ENCODE measurements at regions not wholly inside any gene's neighbourhood (a gene's known extent, or its start where the extent isn't known, plus 50 kb on each side); places are given as distances from the start of the nearest gene placed in this dataset.

GRCh38 chr12:23006413-23006812 is 381.4 kb downstream of the ETNK1 start:
- H3K4me1 ChIP-seq (ENCODE audit: control insufficient read depth, insufficient read depth, low read length) = no peaks in the 10 kb centered on the region
- H3K27ac ChIP-seq (ENCODE audit: low read depth, low read length) = no peak overlapping the region
- H3K36me3 ChIP-seq (ENCODE audit: control insufficient read depth, insufficient read depth, low read length) = no peaks in the 10 kb centered on the region
- H3K4me3 ChIP-seq (ENCODE audit: low read depth, low read length) = no peak overlapping the region
- H3K9me3 ChIP-seq (ENCODE audit: control insufficient read depth, insufficient read depth, low read length) = no peaks in the 10 kb centered on the region
- no peak overlapping the region for H3K9ac ChIP-seq (ENCODE audit: low read depth, low read length)
- no peaks in the 10 kb centered on the region for H3K27me3 ChIP-seq (ENCODE audit: control insufficient read depth, insufficient read depth, low read length)

- Histone ChIP-seq H3K27me3 (ENCODE audit: control insufficient read depth, insufficient read depth, low read length) (no peaks in the 10 kb centered on the region), H3K4me1 (ENCODE audit: control insufficient read depth, insufficient read depth, low read length) (no peaks in the 10 kb centered on the region), H3K4me3 (ENCODE audit: low read depth, low read length) (no peak overlapping the region), H3K36me3 (ENCODE audit: control insufficient read depth, insufficient read depth, low read length) (no peaks in the 10 kb centered on the region), H3K9ac (ENCODE audit: low read depth, low read length) (no peak overlapping the region), H3K27ac (ENCODE audit: low read depth, low read length) (no peak overlapping the region), H3K9me3 (ENCODE audit: control insufficient read depth, insufficient read depth, low read length) (no peaks in the 10 kb centered on the region; the same call in 1 of the 2 replicates)
Measured at GRCh38 chr12:23008623-23009022, 383.7 kb downstream of the ETNK1 start.

- Histone ChIP-seq H3K9ac (ENCODE audit: low read depth, low read length) (no peak overlapping the region), H3K36me3 (ENCODE audit: control insufficient read depth, insufficient read depth, low read length) (no peaks in the 10 kb centered on the region), H3K27ac (ENCODE audit: low read depth, low read length) (no peak overlapping the region), H3K4me3 (ENCODE audit: low read depth, low read length) (no peak overlapping the region), H3K4me1 (ENCODE audit: control insufficient read depth, insufficient read depth, low read length) (no peaks in the 10 kb centered on the region), H3K9me3 (ENCODE audit: control insufficient read depth, insufficient read depth, low read length) (no peaks in the 10 kb centered on the region; the same call in 1 of the 2 replicates), H3K27me3 (ENCODE audit: control insufficient read depth, insufficient read depth, low read length) (no peaks in the 10 kb centered on the region)
Measured at GRCh38 chr12:23014749-23015148, 389.8 kb downstream of the ETNK1 start.

- Histone ChIP-seq H3K4me3 (ENCODE audit: low read depth, low read length) (no peak overlapping the region), H3K27ac (ENCODE audit: low read depth, low read length) (peak overlapping the region; percentile 39)
Measured at GRCh38 chr12:23025372-23026016, 400.5 kb downstream of the ETNK1 start.

GRCh38 chr12:23028158-23028802 is 403.3 kb downstream of the ETNK1 start:
- H3K9me3 ChIP-seq (ENCODE audit: control insufficient read depth, insufficient read depth, low read length) = no peaks in the 10 kb centered on the region
- H3K36me3 ChIP-seq (ENCODE audit: control insufficient read depth, insufficient read depth, low read length) = no peaks in the 10 kb centered on the region
- no peak overlapping the region for H3K4me3 ChIP-seq (ENCODE audit: low read depth, low read length)
- H3K4me1 ChIP-seq (ENCODE audit: control insufficient read depth, insufficient read depth, low read length) = peaks cover 26% of the 10 kb centered on the region
- no peak overlapping the region for H3K27ac ChIP-seq (ENCODE audit: low read depth, low read length)
- H3K9ac ChIP-seq (ENCODE audit: low read depth, low read length) = no peak overlapping the region
- H3K27me3 ChIP-seq (ENCODE audit: control insufficient read depth, insufficient read depth, low read length) = no peaks in the 10 kb centered on the region

More at GRCh38 chr12:23025372-23026016, 400.5 kb downstream of the ETNK1 start:
- Histone ChIP-seq H3K27me3 (ENCODE audit: control insufficient read depth, insufficient read depth, low read length) (no peaks in the 10 kb centered on the region), H3K9ac (ENCODE audit: low read depth, low read length) (no peak overlapping the region), H3K9me3 (ENCODE audit: control insufficient read depth, insufficient read depth, low read length) (no peaks in the 10 kb centered on the region), H3K4me1 (ENCODE audit: control insufficient read depth, insufficient read depth, low read length) (peaks cover 26% of the 10 kb centered on the region), H3K36me3 (ENCODE audit: control insufficient read depth, insufficient read depth, low read length) (no peaks in the 10 kb centered on the region)

GRCh38 chr12:23029185-23029584 is 404.2 kb downstream of the ETNK1 start:
- Histone ChIP-seq H3K9ac (ENCODE audit: low read depth, low read length) (no peak overlapping the region), H3K27me3 (ENCODE audit: control insufficient read depth, insufficient read depth, low read length) (no peaks in the 10 kb centered on the region), H3K4me1 (ENCODE audit: control insufficient read depth, insufficient read depth, low read length) (peaks cover 26% of the 10 kb centered on the region), H3K27ac (ENCODE audit: low read depth, low read length) (peak overlapping the region; percentile 15), H3K36me3 (ENCODE audit: control insufficient read depth, insufficient read depth, low read length) (no peaks in the 10 kb centered on the region), H3K9me3 (ENCODE audit: control insufficient read depth, insufficient read depth, low read length) (no peaks in the 10 kb centered on the region), H3K4me3 (ENCODE audit: low read depth, low read length) (no peak overlapping the region)

- no peak overlapping the region for H3K9ac ChIP-seq (ENCODE audit: low read depth, low read length)
- H3K27me3 ChIP-seq (ENCODE audit: control insufficient read depth, insufficient read depth, low read length) = no peaks in the 10 kb centered on the region
- H3K36me3 ChIP-seq (ENCODE audit: control insufficient read depth, insufficient read depth, low read length) = no peaks in the 10 kb centered on the region
- peaks cover 10% of the 10 kb centered on the region; the same call in 1 of the 2 replicates for H3K4me1 ChIP-seq (ENCODE audit: control insufficient read depth, insufficient read depth, low read length)
- H3K9me3 ChIP-seq (ENCODE audit: control insufficient read depth, insufficient read depth, low read length) = no peaks in the 10 kb centered on the region
- no peak overlapping the region for H3K27ac ChIP-seq (ENCODE audit: low read depth, low read length)
- no peak overlapping the region for H3K4me3 ChIP-seq (ENCODE audit: low read depth, low read length)
Measured at GRCh38 chr12:23039834-23040233, 414.9 kb downstream of the ETNK1 start.

GRCh38 chr12:23041774-23042173 is 416.8 kb downstream of the ETNK1 start:
- Histone ChIP-seq H3K27ac (ENCODE audit: low read depth, low read length) (no peak overlapping the region), H3K9me3 (ENCODE audit: control insufficient read depth, insufficient read depth, low read length) (no peaks in the 10 kb centered on the region), H3K27me3 (ENCODE audit: control insufficient read depth, insufficient read depth, low read length) (no peaks in the 10 kb centered on the region), H3K36me3 (ENCODE audit: control insufficient read depth, insufficient read depth, low read length) (no peaks in the 10 kb centered on the region), H3K9ac (ENCODE audit: low read depth, low read length) (no peak overlapping the region), H3K4me3 (ENCODE audit: low read depth, low read length) (no peak overlapping the region), H3K4me1 (ENCODE audit: control insufficient read depth, insufficient read depth, low read length) (peaks cover 10% of the 10 kb centered on the region; the same call in 1 of the 2 replicates)

- no peaks in the 10 kb centered on the region for H3K9me3 ChIP-seq (ENCODE audit: control insufficient read depth, insufficient read depth, low read length)
- peaks cover 10% of the 10 kb centered on the region; the same call in 1 of the 2 replicates for H3K4me1 ChIP-seq (ENCODE audit: control insufficient read depth, insufficient read depth, low read length)
- H3K27me3 ChIP-seq (ENCODE audit: control insufficient read depth, insufficient read depth, low read length) = no peaks in the 10 kb centered on the region
- no peak overlapping the region for H3K27ac ChIP-seq (ENCODE audit: low read depth, low read length)
- H3K36me3 ChIP-seq (ENCODE audit: control insufficient read depth, insufficient read depth, low read length) = no peaks in the 10 kb centered on the region
- no peak overlapping the region for H3K4me3 ChIP-seq (ENCODE audit: low read depth, low read length)
- no peak overlapping the region for H3K9ac ChIP-seq (ENCODE audit: low read depth, low read length)
Measured at GRCh38 chr12:23043646-23044045, 418.7 kb downstream of the ETNK1 start.

GRCh38 chr12:23049180-23049579 is 424.2 kb downstream of the ETNK1 start:
- Histone ChIP-seq H3K4me1 (ENCODE audit: control insufficient read depth, insufficient read depth, low read length) (no peaks in the 10 kb centered on the region), H3K4me3 (ENCODE audit: low read depth, low read length) (no peak overlapping the region), H3K9me3 (ENCODE audit: control insufficient read depth, insufficient read depth, low read length) (no peaks in the 10 kb centered on the region), H3K27ac (ENCODE audit: low read depth, low read length) (no peak overlapping the region), H3K27me3 (ENCODE audit: control insufficient read depth, insufficient read depth, low read length) (no peaks in the 10 kb centered on the region), H3K9ac (ENCODE audit: low read depth, low read length) (no peak overlapping the region), H3K36me3 (ENCODE audit: control insufficient read depth, insufficient read depth, low read length) (no peaks in the 10 kb centered on the region)

GRCh38 chr12:23055004-23055403 is 430.0 kb downstream of the ETNK1 start:
- no peaks in the 10 kb centered on the region for H3K27me3 ChIP-seq (ENCODE audit: control insufficient read depth, insufficient read depth, low read length)
- H3K4me1 ChIP-seq (ENCODE audit: control insufficient read depth, insufficient read depth, low read length) = peaks cover 6% of the 10 kb centered on the region
- H3K4me3 ChIP-seq (ENCODE audit: low read depth, low read length) = no peak overlapping the region
- H3K27ac ChIP-seq (ENCODE audit: low read depth, low read length) = no peak overlapping the region
- H3K9ac ChIP-seq (ENCODE audit: low read depth, low read length) = no peak overlapping the region
- no peaks in the 10 kb centered on the region for H3K9me3 ChIP-seq (ENCODE audit: control insufficient read depth, insufficient read depth, low read length)
- H3K36me3 ChIP-seq (ENCODE audit: control insufficient read depth, insufficient read depth, low read length) = no peaks in the 10 kb centered on the region
